ENCODE measurements at regions not wholly inside any gene's neighbourhood (a gene's known extent, or its start where the extent isn't known, plus 50 kb on each side); places are given as distances from the start of the nearest gene placed in this dataset.

DNA sequence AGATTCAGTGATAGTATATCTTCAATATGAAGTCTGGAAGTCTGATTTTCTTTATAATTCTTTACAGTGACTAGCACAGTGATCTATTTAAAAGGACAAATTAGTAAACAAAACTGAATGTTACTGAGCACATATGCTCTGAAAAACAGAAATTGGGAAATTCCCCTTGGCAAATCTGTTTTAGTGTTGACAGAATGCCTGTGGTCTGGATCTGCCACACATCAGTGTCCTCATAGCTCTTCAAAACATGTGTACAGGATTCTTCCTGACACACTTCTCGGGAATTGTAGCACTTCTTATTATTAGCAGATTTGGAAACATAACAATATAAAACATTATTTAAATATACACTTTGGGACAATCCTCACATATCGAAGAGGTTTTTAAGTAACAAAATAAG, 354.3 kb downstream of the COL12A1 start:
- no peaks in the 10 kb centered on the region for H3K4me1 ChIP-seq (ENCODE audit: insufficient read depth, low read length)
- no peak for TF ChIP-seq EZH2 (IDR thresholded peaks at IDR 0.05; ENCODE audit: insufficient read depth, low read length)
- TF ChIP-seq, protein P1, sequence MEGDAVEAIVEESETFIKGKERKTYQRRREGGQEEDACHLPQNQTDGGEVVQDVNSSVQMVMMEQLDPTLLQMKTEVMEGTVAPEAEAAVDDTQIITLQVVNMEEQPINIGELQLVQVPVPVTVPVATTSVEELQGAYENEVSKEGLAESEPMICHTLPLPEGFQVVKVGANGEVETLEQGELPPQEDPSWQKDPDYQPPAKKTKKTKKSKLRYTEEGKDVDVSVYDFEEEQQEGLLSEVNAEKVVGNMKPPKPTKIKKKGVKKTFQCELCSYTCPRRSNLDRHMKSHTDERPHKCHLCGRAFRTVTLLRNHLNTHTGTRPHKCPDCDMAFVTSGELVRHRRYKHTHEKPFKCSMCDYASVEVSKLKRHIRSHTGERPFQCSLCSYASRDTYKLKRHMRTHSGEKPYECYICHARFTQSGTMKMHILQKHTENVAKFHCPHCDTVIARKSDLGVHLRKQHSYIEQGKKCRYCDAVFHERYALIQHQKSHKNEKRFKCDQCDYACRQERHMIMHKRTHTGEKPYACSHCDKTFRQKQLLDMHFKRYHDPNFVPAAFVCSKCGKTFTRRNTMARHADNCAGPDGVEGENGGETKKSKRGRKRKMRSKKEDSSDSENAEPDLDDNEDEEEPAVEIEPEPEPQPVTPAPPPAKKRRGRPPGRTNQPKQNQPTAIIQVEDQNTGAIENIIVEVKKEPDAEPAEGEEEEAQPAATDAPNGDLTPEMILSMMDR (IDR thresholded peaks at IDR 0.05; ENCODE audit: insufficient read depth, low read depth, low read length), result no peak
- H3K79me2 ChIP-seq (ENCODE audit: insufficient read depth, low read length), result no peaks in the 10 kb centered on the region
- Mint-ChIP-seq H3K4me3 (ENCODE audit: unreplicated experiment) (no peak overlapping the region), H3K27ac (ENCODE audit: unreplicated experiment) (no peak overlapping the region), H3K27me3 (ENCODE audit: low read depth, unreplicated experiment) (no peaks in the 10 kb centered on the region), H3K36me3 (ENCODE audit: low read depth, unreplicated experiment) (no peaks in the 10 kb centered on the region), H3K9me3 (ENCODE audit: unreplicated experiment) (no peaks in the 10 kb centered on the region), H3K4me1 (ENCODE audit: low read depth, unreplicated experiment) (peaks cover 5% of the 10 kb centered on the region)
- no peak for FAIRE-seq
- H2AFZ ChIP-seq (ENCODE audit: low read depth, low read length), result no peak overlapping the region
- H3K4me3 ChIP-seq (ENCODE audit: insufficient read depth, low read depth, low read length), result no peak overlapping the region
- DNase-seq (ENCODE audit: low read depth), result peak; percentile 6
- H3K4me2 ChIP-seq (ENCODE audit: low read length), result no peak overlapping the region
- H3K36me3 ChIP-seq (ENCODE audit: insufficient read depth, low read length), result no peaks in the 10 kb centered on the region
- no peaks in the 10 kb centered on the region for H4K20me1 ChIP-seq (ENCODE audit: insufficient read depth, low read length)
- H3K27me3 ChIP-seq (ENCODE audit: insufficient read depth, low read length), result no peaks in the 10 kb centered on the region
- no peak overlapping the region for H3K9ac ChIP-seq (ENCODE audit: low read length)
- no peaks in the 10 kb centered on the region for H3K9me3 ChIP-seq (ENCODE audit: insufficient read depth, low read depth, low read length)
- H3K27ac ChIP-seq (ENCODE audit: low read depth, low read length), result no peak overlapping the region

DNA sequence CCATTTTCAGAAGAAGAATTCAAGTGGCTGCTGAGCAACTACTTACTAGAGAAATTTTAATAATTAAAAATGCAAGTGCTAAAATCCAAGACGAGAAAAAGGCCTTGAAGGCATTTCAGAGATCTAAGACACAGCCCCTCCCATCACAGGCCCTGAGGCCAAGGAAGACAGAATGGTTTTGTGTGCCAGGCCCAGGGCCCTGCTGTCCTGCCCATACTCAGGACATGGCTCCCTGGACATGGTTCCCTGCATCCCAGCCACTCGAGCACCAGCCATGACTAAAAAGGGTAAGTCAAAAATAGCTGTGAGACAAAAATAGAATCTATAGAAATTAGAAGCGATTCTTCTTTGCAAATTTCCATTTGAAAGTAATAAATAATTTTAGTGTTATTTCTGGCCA, 364.9 kb downstream of the COL12A1 start:
- H3K36me3 ChIP-seq (ENCODE audit: insufficient read depth, low read length), result no peaks in the 10 kb centered on the region
- Mint-ChIP-seq H3K27ac (ENCODE audit: unreplicated experiment) (no peak overlapping the region), H3K27me3 (ENCODE audit: low read depth, unreplicated experiment) (no peaks in the 10 kb centered on the region), H3K4me1 (ENCODE audit: low read depth, unreplicated experiment) (no peaks in the 10 kb centered on the region), H3K4me3 (ENCODE audit: unreplicated experiment) (no peak overlapping the region), H3K9me3 (ENCODE audit: unreplicated experiment) (no peaks in the 10 kb centered on the region), H3K36me3 (ENCODE audit: low read depth, unreplicated experiment) (no peaks in the 10 kb centered on the region)
- H3K27ac ChIP-seq (ENCODE audit: low read depth, low read length), result no peak overlapping the region
- H3K4me3 ChIP-seq (ENCODE audit: insufficient read depth, low read depth, low read length), result no peak overlapping the region
- no peaks in the 10 kb centered on the region for H3K79me2 ChIP-seq (ENCODE audit: insufficient read depth, low read length)
- no peaks in the 10 kb centered on the region for H3K4me1 ChIP-seq (ENCODE audit: insufficient read depth, low read length)
- no peak overlapping the region for H2AFZ ChIP-seq (ENCODE audit: low read depth, low read length)
- no peaks in the 10 kb centered on the region for H4K20me1 ChIP-seq (ENCODE audit: insufficient read depth, low read length)
- H3K4me2 ChIP-seq (ENCODE audit: low read length), result no peak overlapping the region
- H3K9me3 ChIP-seq (ENCODE audit: insufficient read depth, low read depth, low read length), result no peaks in the 10 kb centered on the region
- no peak for DNase-seq (ENCODE audit: low read depth)
- no peak overlapping the region for H3K9ac ChIP-seq (ENCODE audit: low read length)
- FAIRE-seq, result no peak
- no peaks in the 10 kb centered on the region for H3K27me3 ChIP-seq (ENCODE audit: insufficient read depth, low read length)
- TF ChIP-seq, protein P1 (IDR thresholded peaks at IDR 0.05; ENCODE audit: insufficient read depth, low read depth, low read length), result no peak
- TF ChIP-seq EZH2 (IDR thresholded peaks at IDR 0.05; ENCODE audit: insufficient read depth, low read length), result no peak

DNA sequence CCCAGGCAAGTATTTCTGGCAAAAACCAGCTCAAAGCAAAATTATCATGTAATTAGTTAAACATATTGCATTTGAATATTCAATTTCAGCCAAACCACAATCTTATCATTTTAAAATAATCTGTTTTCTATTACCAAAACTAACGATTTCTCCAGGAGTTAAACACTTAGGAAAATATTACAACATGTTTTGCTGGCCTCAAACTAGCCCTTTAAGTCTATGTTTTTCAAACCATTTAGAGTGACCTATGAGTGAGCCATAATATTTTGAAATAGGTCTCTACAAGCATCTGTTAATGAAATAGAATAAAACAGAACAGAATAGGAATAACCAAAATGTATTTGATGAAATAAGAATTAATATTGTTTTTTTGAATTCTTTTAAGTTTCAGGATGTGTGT, 370.9 kb downstream of the COL12A1 start:
- Histone ChIP-seq H3K36me3 (ENCODE audit: insufficient read depth, low read length) (no peaks in the 10 kb centered on the region), H3K9ac (ENCODE audit: low read length) (no peak overlapping the region), H3K27ac (ENCODE audit: low read depth, low read length) (no peak overlapping the region), H3K9me3 (ENCODE audit: insufficient read depth, low read depth, low read length) (no peaks in the 10 kb centered on the region), H3K79me2 (ENCODE audit: insufficient read depth, low read length) (no peaks in the 10 kb centered on the region), H3K27me3 (ENCODE audit: insufficient read depth, low read length) (no peaks in the 10 kb centered on the region), H3K4me3 (ENCODE audit: insufficient read depth, low read depth, low read length) (no peak overlapping the region), H2AFZ (ENCODE audit: low read depth, low read length) (no peak overlapping the region), H3K4me1 (ENCODE audit: insufficient read depth, low read length) (no peaks in the 10 kb centered on the region), H4K20me1 (ENCODE audit: insufficient read depth, low read length) (no peaks in the 10 kb centered on the region), H3K4me2 (ENCODE audit: low read length) (no peak overlapping the region)
- FAIRE-seq, result no peak
- no peaks in the 10 kb centered on the region for H3K9me3 Mint-ChIP-seq (ENCODE audit: unreplicated experiment)
- H3K4me1 Mint-ChIP-seq (ENCODE audit: low read depth, unreplicated experiment), result no peaks in the 10 kb centered on the region
- DNase-seq (ENCODE audit: low read depth), result no peak
- H3K4me3 Mint-ChIP-seq (ENCODE audit: unreplicated experiment), result no peak overlapping the region
- H3K36me3 Mint-ChIP-seq (ENCODE audit: low read depth, unreplicated experiment), result no peaks in the 10 kb centered on the region
- H3K27me3 Mint-ChIP-seq (ENCODE audit: low read depth, unreplicated experiment), result no peaks in the 10 kb centered on the region
- TF ChIP-seq, protein P1 (IDR thresholded peaks at IDR 0.05; ENCODE audit: insufficient read depth, low read depth, low read length), result no peak
- no peak for TF ChIP-seq EZH2 (IDR thresholded peaks at IDR 0.05; ENCODE audit: insufficient read depth, low read length)
- no peak overlapping the region for H3K27ac Mint-ChIP-seq (ENCODE audit: unreplicated experiment)

Measured in astrocyte (in vitro differentiated cells and primary cell).